Fibroblast of lung (primary cell): ENCODE measurements at regions not wholly inside any gene's neighbourhood (a gene's known extent, or its start where the extent isn't known, plus 50 kb on each side); places are given as distances from the start of the nearest gene placed in this dataset.

ENCODE experiments used
- CTCF ChIP-seq, 2 donors: IDR thresholded peaks in 1 of 2; conservative IDR thresholded peaks in 1 of 2; 1 replicate in 1 of 2; 2 replicates in 1 of 2; pipeline ENCODE4 v1.5.1; 2011 to 2012; ENCODE audit warnings: low read length in 2 of 2, control low read depth in 1 of 2, inconsistent platforms in 1 of 2, low read depth in 1 of 2, mild to moderate bottlenecking in 1 of 2
- EZH2 ChIP-seq: IDR thresholded peaks from 2 replicates; pipeline ENCODE4 v1.5.1; 2012; ENCODE audit warnings: low read length, control low read depth, mild to moderate bottlenecking; ENCODE audit errors: missing control alignments

GRCh38 chr6:164693944-164694343, 615.5 kb downstream of the C6orf118 start:
- TF ChIP-seq CTCF (conservative IDR thresholded peaks at IDR 0.05 in 1 of 2, IDR thresholded peaks at IDR 0.05 in 1 of 2; ENCODE audit: low read depth in 1 of 2, low read length in 2 of 2) (no peak), EZH2 (no peak)
